GM20000 (cell line): ENCODE measurements at regions not wholly inside any gene's neighbourhood (a gene's known extent, or its start where the extent isn't known, plus 50 kb on each side); places are given as distances from the start of the nearest gene placed in this dataset.

Experiments
- DNase-seq: peaks from one replicate; pipeline ENCODE4 v3.0.0; 2012; ENCODE audit warnings: low spot score
- CTCF ChIP-seq: IDR thresholded peaks from 2 replicates; pipeline ENCODE4 v1.5.1; 2012; ENCODE audit warnings: mild to moderate bottlenecking, control low read depth; ENCODE audit errors: extremely low read depth, missing control alignments

GRCh38 chr3:43783987-43784639 is 93.4 kb downstream of the ABHD5 start:
- TF ChIP-seq CTCF, result no peak

GRCh38 chr3:43784640-43785011 is 93.9 kb downstream of the ABHD5 start:
- no peak for TF ChIP-seq CTCF

More at GRCh38 chr3:43783987-43784639, 93.4 kb downstream of the ABHD5 start:
- DNase-seq, result no peak

GRCh38 chr3:43785551-43785950 is 94.8 kb downstream of the ABHD5 start:
- DNase-seq, result no peak
- no peak for TF ChIP-seq CTCF

More at GRCh38 chr3:43784640-43785011, 93.9 kb downstream of the ABHD5 start:
- DNase-seq, result no peak

- TF ChIP-seq CTCF, result no peak
- DNase-seq, result no peak
Measured at GRCh38 chr3:43786102-43786501, 95.4 kb downstream of the ABHD5 start.

- no peak for DNase-seq
- TF ChIP-seq CTCF, result no peak
Measured at GRCh38 chr3:43786526-43787305, 96.0 kb downstream of the ABHD5 start.

GRCh38 chr3:43787330-43787729 is 96.6 kb downstream of the ABHD5 start:
- TF ChIP-seq CTCF, result no peak
- no peak for DNase-seq

- TF ChIP-seq CTCF, result no peak
- no peak for DNase-seq
Measured at GRCh38 chr3:43789028-43789427, 98.3 kb downstream of the ABHD5 start.
